ENCODE measurements at regions not wholly inside any gene's neighbourhood (a gene's known extent, or its start where the extent isn't known, plus 50 kb on each side); places are given as distances from the start of the nearest gene placed in this dataset.

DNA sequence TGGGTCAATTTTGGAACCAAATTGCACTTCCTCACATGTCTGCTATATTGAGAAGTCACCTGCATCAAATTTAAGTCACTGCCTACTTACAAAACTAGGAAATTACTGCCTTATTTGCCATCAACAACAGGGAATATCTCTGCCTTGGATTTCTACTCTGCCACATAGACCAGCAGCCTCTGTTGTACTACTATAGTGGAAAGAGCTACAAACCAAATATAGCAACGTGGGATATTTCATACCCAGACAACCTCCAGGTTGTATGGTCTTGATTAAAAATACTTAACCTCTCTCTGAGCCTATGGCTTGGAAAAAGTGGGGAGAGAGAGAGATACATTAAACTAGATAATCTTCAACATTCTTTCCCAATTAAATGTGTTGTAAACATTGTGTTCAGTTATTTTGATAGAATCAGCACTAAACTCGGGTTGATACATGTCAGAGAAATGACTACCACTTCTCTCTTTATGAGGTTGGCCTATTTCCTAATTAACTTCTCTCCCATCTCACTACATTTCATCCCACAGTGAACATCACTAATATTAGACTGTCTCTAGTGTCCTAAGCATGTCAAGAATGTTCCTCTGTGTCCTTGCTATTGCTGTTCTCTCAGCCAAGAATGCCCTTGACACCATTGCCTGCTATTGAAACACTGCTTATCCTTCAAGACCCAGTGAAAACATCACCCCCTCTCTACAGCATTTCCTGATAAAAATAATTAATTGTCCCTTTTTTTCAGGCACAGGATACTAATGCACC, 421.2 kb downstream of the IPMK start:
- Histone ChIP-seq H3K27me3 (no peaks in the 10 kb centered on the region), H3K36me3 (no peaks in the 10 kb centered on the region), H3K9me3 (peaks cover 0 to 4% (median 0%) of the 10 kb centered on the region in 3 donors), H3K27ac (no peak overlapping the region), H3K4me1 (no peaks in the 10 kb centered on the region), H3K4me3 (no peak overlapping the region)
- no peak for DNase-seq
- TF ChIP-seq, protein P1, sequence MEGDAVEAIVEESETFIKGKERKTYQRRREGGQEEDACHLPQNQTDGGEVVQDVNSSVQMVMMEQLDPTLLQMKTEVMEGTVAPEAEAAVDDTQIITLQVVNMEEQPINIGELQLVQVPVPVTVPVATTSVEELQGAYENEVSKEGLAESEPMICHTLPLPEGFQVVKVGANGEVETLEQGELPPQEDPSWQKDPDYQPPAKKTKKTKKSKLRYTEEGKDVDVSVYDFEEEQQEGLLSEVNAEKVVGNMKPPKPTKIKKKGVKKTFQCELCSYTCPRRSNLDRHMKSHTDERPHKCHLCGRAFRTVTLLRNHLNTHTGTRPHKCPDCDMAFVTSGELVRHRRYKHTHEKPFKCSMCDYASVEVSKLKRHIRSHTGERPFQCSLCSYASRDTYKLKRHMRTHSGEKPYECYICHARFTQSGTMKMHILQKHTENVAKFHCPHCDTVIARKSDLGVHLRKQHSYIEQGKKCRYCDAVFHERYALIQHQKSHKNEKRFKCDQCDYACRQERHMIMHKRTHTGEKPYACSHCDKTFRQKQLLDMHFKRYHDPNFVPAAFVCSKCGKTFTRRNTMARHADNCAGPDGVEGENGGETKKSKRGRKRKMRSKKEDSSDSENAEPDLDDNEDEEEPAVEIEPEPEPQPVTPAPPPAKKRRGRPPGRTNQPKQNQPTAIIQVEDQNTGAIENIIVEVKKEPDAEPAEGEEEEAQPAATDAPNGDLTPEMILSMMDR (IDR thresholded peaks at IDR 0.05) = no peak
- 23 to 40% methylated on average over 2 of the region's 2 CpGs for WGBS, 2 donors
- intact Hi-C loops (cut with DNase I) = no loop called here

DNA sequence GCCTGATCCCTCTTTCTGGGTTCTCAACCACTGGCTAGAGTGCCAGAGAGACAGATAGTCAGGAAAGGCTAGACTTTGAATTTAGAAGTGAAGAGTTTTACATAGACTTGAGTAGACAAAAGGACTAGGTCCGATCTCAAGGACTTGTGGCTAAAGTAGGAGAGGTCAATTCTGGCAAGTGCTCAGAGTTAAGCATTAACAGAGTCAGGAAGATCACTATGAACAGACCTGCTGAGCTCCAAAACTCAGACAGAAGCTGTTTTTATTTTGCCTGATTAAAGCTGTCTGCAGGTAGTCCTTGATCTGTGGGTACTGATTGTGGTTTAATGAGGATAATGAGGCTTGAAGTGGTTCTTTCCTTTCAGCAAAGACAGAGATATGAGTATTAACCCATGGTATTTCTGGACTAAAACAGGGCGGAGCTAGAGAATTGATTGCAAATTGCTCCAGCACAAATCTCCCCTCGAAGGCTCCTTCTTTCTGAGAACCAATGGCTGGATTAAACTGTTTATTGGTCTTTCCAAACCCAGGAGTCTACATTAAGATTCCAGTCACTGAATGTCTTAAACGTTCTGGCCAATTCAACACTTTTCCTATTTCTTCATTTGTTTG, 423.2 kb downstream of the IPMK start:
- intact Hi-C loops (cut with DNase I) = no loop called here
- Histone ChIP-seq H3K27me3 (no peaks in the 10 kb centered on the region), H3K4me1 (no peaks in the 10 kb centered on the region), H3K36me3 (no peaks in the 10 kb centered on the region), H3K4me3 (no peak overlapping the region), H3K27ac (no peak overlapping the region), H3K9me3 (peaks cover 0 to 4% (median 0%) of the 10 kb centered on the region in 3 donors)
- no peak for DNase-seq
- no peak for TF ChIP-seq POLR2A (IDR thresholded peaks at IDR 0.05)
- TF ChIP-seq, protein P1 (IDR thresholded peaks at IDR 0.05) = no peak
- WGBS, 2 donors = 47 to 49% methylated on average over 4 of the region's 4 CpGs

DNA sequence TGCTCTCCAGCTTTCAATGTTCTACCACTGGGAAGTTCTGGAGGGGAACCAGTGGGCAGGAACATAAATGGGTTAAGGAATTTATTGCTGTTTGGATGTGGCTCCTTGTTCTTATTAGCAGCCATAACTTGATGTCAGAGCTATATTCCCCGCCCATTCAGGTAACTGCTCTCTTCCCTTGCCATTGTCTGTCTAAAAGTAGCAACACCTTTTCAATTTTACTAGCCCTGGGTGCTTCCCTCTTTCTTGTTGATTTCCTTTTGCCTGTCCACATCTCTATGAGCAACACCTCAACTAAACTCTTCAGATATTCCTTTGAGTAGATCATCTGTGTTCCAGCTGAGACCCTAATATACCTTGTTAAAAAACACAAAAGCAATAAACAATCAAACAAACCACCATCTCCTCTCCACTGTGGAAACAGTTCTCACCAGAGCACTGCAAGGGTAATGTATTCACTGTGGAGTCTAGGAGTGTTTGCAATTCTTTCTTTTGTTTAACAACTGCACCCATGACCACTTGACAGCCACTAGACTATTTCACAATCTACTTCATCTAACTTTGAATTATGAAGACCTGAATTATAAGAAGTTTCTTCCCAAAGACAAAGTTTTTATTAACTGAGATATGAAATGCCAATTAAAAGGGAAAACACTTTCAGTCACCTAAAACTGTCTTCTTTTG, 436.7 kb downstream of the IPMK start:
- DNase-seq = no peak
- no peak overlapping the region for H3K27ac ChIP-seq

DNA sequence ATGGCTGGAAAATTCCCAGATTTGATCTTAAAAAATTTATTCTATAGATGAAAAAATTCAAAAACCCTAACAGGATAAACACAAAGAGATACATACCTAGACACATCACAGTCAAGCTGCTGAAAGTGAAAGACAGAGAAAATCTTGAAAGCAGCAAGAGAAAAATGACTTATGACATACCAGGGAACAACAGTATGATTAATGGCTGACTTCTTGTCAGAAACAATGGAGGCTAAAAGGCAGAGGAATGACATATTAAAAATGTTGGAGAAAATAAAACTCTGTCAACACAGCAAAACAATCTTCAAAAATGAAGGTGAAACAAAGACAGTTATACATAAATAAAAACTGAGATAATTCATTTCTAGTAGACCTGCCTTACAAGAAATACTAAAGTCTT, 442.7 kb downstream of the IPMK start:
- no peak overlapping the region for H3K27ac ChIP-seq
- H3K4me3 ChIP-seq = no peak overlapping the region
- no peaks in the 10 kb centered on the region for H3K27me3 ChIP-seq
- DNase-seq = no peak
- no peaks in the 10 kb centered on the region for H3K36me3 ChIP-seq
- TF ChIP-seq, protein P1 (IDR thresholded peaks at IDR 0.05) = no peak
- no peak for TF ChIP-seq POLR2A (IDR thresholded peaks at IDR 0.05)
- H3K9me3 ChIP-seq = no peaks in the 10 kb centered on the region
- intact Hi-C loops (cut with DNase I) = no loop called here
- H3K4me1 ChIP-seq = no peaks in the 10 kb centered on the region

More for the DNA sequence above, 436.7 kb downstream of the IPMK start:
- intact Hi-C loops (cut with DNase I) = no loop called here
- Histone ChIP-seq H3K4me3 (no peak overlapping the region), H3K36me3 (no peaks in the 10 kb centered on the region), H3K9me3 (no peaks in the 10 kb centered on the region), H3K27me3 (no peaks in the 10 kb centered on the region), H3K4me1 (no peaks in the 10 kb centered on the region)
- 13 to 60% methylated on average over 1 of the region's 1 CpG for WGBS, 2 donors
- TF ChIP-seq, protein P1 (IDR thresholded peaks at IDR 0.05) = no peak
- TF ChIP-seq POLR2A (IDR thresholded peaks at IDR 0.05) = no peak

DNA sequence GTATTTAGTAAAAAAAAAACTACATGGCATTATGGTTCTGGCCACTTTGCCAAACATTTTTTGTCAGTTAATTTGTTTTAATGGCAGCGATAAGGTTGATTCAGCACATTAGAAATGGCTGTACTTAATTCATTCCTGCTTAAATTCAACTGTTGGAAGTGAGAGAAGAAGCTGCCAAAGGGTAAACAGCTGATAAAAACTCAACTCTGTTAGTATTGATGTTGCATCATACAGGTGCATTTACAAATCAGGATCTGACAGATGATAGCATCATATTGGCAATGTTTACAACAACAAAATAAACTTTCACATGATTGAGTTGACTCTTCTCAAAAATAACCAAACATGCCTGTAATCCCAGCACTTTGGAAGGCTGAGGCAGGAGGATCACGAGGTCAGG, 444.3 kb downstream of the IPMK start:
- TF ChIP-seq, protein P1 (IDR thresholded peaks at IDR 0.05) = no peak
- TF ChIP-seq POLR2A (IDR thresholded peaks at IDR 0.05) = no peak
- Histone ChIP-seq H3K9me3 (peaks cover 0 to 5% (median 0%) of the 10 kb centered on the region in 3 donors), H3K4me3 (no peak overlapping the region), H3K27me3 (no peaks in the 10 kb centered on the region), H3K27ac (no peak overlapping the region), H3K4me1 (no peaks in the 10 kb centered on the region), H3K36me3 (no peaks in the 10 kb centered on the region)
- intact Hi-C loops (cut with DNase I) = no loop called here
- WGBS, 2 donors = 44 to 48% methylated on average over 2 of the region's 2 CpGs
- DNase-seq = no peak

Measured in esophagus squamous epithelium (tissue), 5 donors.